Testis (tissue), 2 donors: ENCODE measurements at regions not wholly inside any gene's neighbourhood (a gene's known extent, or its start where the extent isn't known, plus 50 kb on each side); places are given as distances from the start of the nearest gene placed in this dataset.

ENCODE experiments used
- CTCF ChIP-seq, 3 experiments: fragments of 450-650 bp in 2 of 3; fragments of 200-600 bp in 1 of 3; sonication (generic) in 1 of 3; IDR thresholded peaks; one replicate each; pipeline ENCODE4 v1.5.1; 2016 to 2019; ENCODE audit warnings: antibody characterized with exemption in 3 of 3, mild to moderate bottlenecking in 2 of 3, moderate library complexity in 1 of 3
- POLR2A ChIP-seq: fragments of 450-650 bp; IDR thresholded peaks from one replicate; pipeline ENCODE4 v1.6.1; 2017; ENCODE audit warnings: antibody characterized with exemption, mild to moderate bottlenecking, moderate library complexity

- TF ChIP-seq CTCF (IDR thresholded peaks at IDR 0.05) (no peak), POLR2A (no peak)
These were observed 175.8 kb upstream of the ARID1B start for GRCh38 chr6:156601152-156602065.
